SU-DHL-6 (cell line): ENCODE measurements at regions not wholly inside any gene's neighbourhood (a gene's known extent, or its start where the extent isn't known, plus 50 kb on each side); places are given as distances from the start of the nearest gene placed in this dataset.

Experiments used
- H2AFZ ChIP-seq: fragments of 200-600 bp; sonication (generic); 2 replicates; pipeline ENCODE4 v1.6.1; 2014; ENCODE audit warnings: low read depth, mild to moderate bottlenecking, moderate library complexity, mixed read lengths, antibody characterized with exemption, low read length; ENCODE audit not compliant: severe bottlenecking
- H3F3A ChIP-seq: fragments of 200-600 bp; shearing (Covaris generic); 2 replicates; pipeline ENCODE4 v1.6.0; 2016; ENCODE audit warnings: antibody characterized with exemption, mild to moderate bottlenecking; ENCODE audit not compliant: insufficient read depth
- H3K27ac ChIP-seq: fragments of 200-600 bp; sonication (generic); 2 replicates; pipeline ENCODE4 v1.5.1; 2016; ENCODE audit warnings: low read depth, mild to moderate bottlenecking, low read length, moderate library complexity, mixed read lengths
- H3K27me3 ChIP-seq: fragments of 200-600 bp; sonication (generic), shearing (Covaris generic); 2 replicates; pipeline ENCODE4 v1.6.0; 2014; ENCODE audit warnings: mild to moderate bottlenecking, low read length
- H3K36me3 ChIP-seq: fragments of 200-600 bp; sonication (generic); 2 replicates; pipeline ENCODE4 v1.6.1; 2014; ENCODE audit warnings: mild to moderate bottlenecking, low read length, mixed read lengths
- H3K4me2 ChIP-seq: fragments of 300-600, 200-600 bp; shearing (Covaris generic), sonication (generic); 2 replicates; pipeline ENCODE4 v1.6.0; 2014; ENCODE audit warnings: low read length, low read depth, mild to moderate bottlenecking; ENCODE audit not compliant: poor library complexity, severe bottlenecking
- H3K4me3 ChIP-seq: fragments of 200-600 bp; sonication (generic); 2 replicates; pipeline ENCODE4 v1.5.1; 2014; ENCODE audit warnings: antibody characterized with exemption, low read length, mild to moderate bottlenecking, mixed read lengths; ENCODE audit not compliant: insufficient read depth, poor library complexity, severe bottlenecking
- H3K79me2 ChIP-seq: fragments of 200-600 bp; sonication (generic); 2 replicates; pipeline ENCODE4 v1.6.1; 2014; ENCODE audit warnings: mild to moderate bottlenecking, low read length, moderate library complexity; ENCODE audit not compliant: insufficient read depth
- H3K9ac ChIP-seq: fragments of 200-600 bp; sonication (generic); 2 replicates; pipeline ENCODE4 v1.7.0; 2014; ENCODE audit warnings: mild to moderate bottlenecking, low read length
- H3K9me2 ChIP-seq: fragments of 200-600 bp; sonication (generic); replicated peaks from 2 replicates; pipeline ENCODE4 v1.6.1; 2014; ENCODE audit warnings: low read length; ENCODE audit not compliant: insufficient read depth
- H3K9me3 ChIP-seq: fragments of 200-600 bp; sonication (generic); 2 replicates; pipeline ENCODE4 v1.6.1; 2014; ENCODE audit warnings: low read length, mixed read lengths; ENCODE audit not compliant: insufficient read depth
- H4K20me1 ChIP-seq: fragments of 200-600 bp; sonication (generic); 2 replicates; pipeline ENCODE4 v1.6.1; 2014; ENCODE audit warnings: low read depth, mild to moderate bottlenecking, antibody characterized with exemption, low read length, moderate library complexity, mixed read lengths
- EZH2phosphoT487 ChIP-seq: fragments of 200-600 bp; sonication (generic), shearing (Covaris generic); conservative IDR thresholded peaks from 2 replicates; pipeline ENCODE4 v1.6.1; 2018; ENCODE audit warnings: mild to moderate bottlenecking, antibody characterized with exemption, low read length, moderate library complexity, mixed read lengths
- TF ChIP-seq, protein P1 (sequence below): fragments of 200-600 bp; sonication (generic); IDR thresholded peaks from one replicate; pipeline ENCODE4 v1.5.1; 2017; ENCODE audit warnings: antibody characterized with exemption, mild to moderate bottlenecking, low read length, moderate library complexity; ENCODE audit not compliant: insufficient read depth, poor library complexity, severe bottlenecking

DNA sequence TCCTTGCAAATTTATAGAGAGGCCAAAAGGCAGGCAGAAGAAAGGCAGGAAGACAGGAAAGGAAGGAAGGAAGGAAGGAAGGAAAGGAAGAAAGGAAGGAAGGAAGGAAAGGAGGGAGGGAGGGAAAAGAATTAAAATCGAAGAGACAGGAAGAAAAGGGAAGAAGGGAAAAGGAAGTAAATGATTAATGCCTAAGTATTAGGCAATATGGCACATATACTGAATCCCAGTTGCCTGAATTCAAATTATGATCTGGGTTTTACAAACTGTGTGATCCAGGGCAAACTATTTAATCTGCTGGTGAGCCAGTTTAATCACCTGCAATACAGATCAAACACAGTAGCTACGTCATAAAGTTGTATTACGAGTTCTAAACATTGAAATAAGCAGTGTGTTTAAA lies 983.6 kb downstream of the FLRT2 start:
- no peaks in the 10 kb centered on the region for H4K20me1 ChIP-seq
- no peaks in the 10 kb centered on the region for H3K36me3 ChIP-seq
- no peaks in the 10 kb centered on the region for H3K9me3 ChIP-seq
- H3K27ac ChIP-seq: no peak overlapping the region
- no peaks in the 10 kb centered on the region for H3F3A ChIP-seq
- H3K4me3 ChIP-seq: no peak overlapping the region
- H3K4me2 ChIP-seq: no peak overlapping the region
- H3K9me2 ChIP-seq: no peaks in the 10 kb centered on the region; the same call in 1 of the 2 replicates
- H3K27me3 ChIP-seq: no peaks in the 10 kb centered on the region
- H3K79me2 ChIP-seq: no peaks in the 10 kb centered on the region
- H3K9ac ChIP-seq: no peak overlapping the region
- no peak for TF ChIP-seq EZH2phosphoT487
- TF ChIP-seq, protein P1, sequence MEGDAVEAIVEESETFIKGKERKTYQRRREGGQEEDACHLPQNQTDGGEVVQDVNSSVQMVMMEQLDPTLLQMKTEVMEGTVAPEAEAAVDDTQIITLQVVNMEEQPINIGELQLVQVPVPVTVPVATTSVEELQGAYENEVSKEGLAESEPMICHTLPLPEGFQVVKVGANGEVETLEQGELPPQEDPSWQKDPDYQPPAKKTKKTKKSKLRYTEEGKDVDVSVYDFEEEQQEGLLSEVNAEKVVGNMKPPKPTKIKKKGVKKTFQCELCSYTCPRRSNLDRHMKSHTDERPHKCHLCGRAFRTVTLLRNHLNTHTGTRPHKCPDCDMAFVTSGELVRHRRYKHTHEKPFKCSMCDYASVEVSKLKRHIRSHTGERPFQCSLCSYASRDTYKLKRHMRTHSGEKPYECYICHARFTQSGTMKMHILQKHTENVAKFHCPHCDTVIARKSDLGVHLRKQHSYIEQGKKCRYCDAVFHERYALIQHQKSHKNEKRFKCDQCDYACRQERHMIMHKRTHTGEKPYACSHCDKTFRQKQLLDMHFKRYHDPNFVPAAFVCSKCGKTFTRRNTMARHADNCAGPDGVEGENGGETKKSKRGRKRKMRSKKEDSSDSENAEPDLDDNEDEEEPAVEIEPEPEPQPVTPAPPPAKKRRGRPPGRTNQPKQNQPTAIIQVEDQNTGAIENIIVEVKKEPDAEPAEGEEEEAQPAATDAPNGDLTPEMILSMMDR: no peak
- no peak overlapping the region for H2AFZ ChIP-seq

DNA sequence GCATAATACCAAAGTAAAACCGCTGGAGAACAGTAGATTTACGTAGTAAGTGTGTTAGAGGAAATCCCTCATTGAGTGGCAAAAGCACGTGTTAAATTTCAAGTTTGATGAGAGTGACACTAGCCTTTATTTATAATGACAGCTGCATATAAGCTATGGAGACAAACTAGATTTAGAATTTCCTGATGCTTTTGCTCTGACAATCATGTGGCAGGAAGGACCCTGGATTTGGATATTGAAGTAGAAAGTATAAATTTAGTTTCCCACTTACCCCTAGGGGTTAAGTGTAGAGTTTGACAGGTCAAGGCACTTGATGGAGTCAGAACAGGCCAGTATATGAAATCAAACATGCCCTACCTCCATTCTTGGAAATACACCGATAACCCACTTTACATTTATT lies 983.1 kb downstream of the FLRT2 start:
- no peaks in the 10 kb centered on the region for H3F3A ChIP-seq
- no peak overlapping the region for H3K4me3 ChIP-seq
- H3K9ac ChIP-seq: no peak overlapping the region
- H3K4me2 ChIP-seq: no peak overlapping the region
- H3K36me3 ChIP-seq: no peaks in the 10 kb centered on the region
- no peaks in the 10 kb centered on the region for H3K27me3 ChIP-seq
- H2AFZ ChIP-seq: no peak overlapping the region
- no peaks in the 10 kb centered on the region; the same call in 1 of the 2 replicates for H3K9me2 ChIP-seq
- TF ChIP-seq, protein P1: no peak
- TF ChIP-seq EZH2phosphoT487: no peak
- H3K79me2 ChIP-seq: no peaks in the 10 kb centered on the region
- no peak overlapping the region for H3K27ac ChIP-seq
- H3K9me3 ChIP-seq: no peaks in the 10 kb centered on the region
- no peaks in the 10 kb centered on the region for H4K20me1 ChIP-seq

DNA sequence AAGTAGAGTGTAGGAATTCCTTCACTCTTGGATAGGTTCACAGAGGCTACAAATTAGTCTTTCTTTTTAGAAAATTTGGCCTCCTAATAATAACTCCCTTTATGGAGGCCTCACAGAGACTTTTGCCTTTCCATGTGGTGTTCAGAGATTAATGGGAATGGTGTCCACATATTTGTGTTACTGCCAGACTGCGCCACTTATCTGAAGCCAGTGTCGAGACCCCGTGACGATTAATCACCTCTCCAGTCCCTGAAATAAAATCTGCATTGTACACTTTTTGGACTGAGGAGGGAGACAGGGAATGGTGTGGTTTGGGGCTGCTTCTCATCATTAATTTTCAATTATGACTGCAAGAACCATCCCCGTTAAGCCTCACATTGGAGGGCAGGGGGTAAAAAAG lies 980.5 kb downstream of the FLRT2 start:
- Histone ChIP-seq H3K27ac (no peak overlapping the region), H2AFZ (no peak overlapping the region), H3K9ac (no peak overlapping the region), H3K9me2 (no peaks in the 10 kb centered on the region), H3K4me3 (no peak overlapping the region), H3K36me3 (no peaks in the 10 kb centered on the region), H3K4me2 (no peak overlapping the region), H3K79me2 (no peaks in the 10 kb centered on the region), H3F3A (no peaks in the 10 kb centered on the region), H3K27me3 (no peaks in the 10 kb centered on the region), H3K9me3 (no peaks in the 10 kb centered on the region), H4K20me1 (no peaks in the 10 kb centered on the region)
- TF ChIP-seq EZH2phosphoT487: no peak
- TF ChIP-seq, protein P1: no peak
